Liver (tissue), 8 donors: ENCODE measurements at regions not wholly inside any gene's neighbourhood (a gene's known extent, or its start where the extent isn't known, plus 50 kb on each side); places are given as distances from the start of the nearest gene placed in this dataset.

Source experiments
- DNase-seq: peaks from one replicate; pipeline ENCODE4 v3.0.0-alpha.2; 2017; ENCODE audit warnings: low spot score
- H3K27ac ChIP-seq, 2 donors: one replicate each; pipeline ENCODE4 v1.7.0; 2013; ENCODE audit warnings: inconsistent platforms in 2 of 2, low read length in 2 of 2, control low read depth in 1 of 2, low read depth in 1 of 2, mild to moderate bottlenecking in 1 of 2
- H3K27me3 ChIP-seq, 4 donors: one replicate each; pipeline versions ENCODE4 v1.6.1 to v1.7.0; 2013; ENCODE audit warnings: low read length in 3 of 4, inconsistent platforms in 1 of 4, mild to moderate bottlenecking in 1 of 4, moderate library complexity in 1 of 4; ENCODE audit not compliant: control insufficient read depth in 4 of 4, insufficient read depth in 4 of 4
- H3K36me3 ChIP-seq, 4 donors: one replicate each; pipeline versions ENCODE4 v1.6.1 to v1.7.0; 2013; ENCODE audit warnings: low read length in 3 of 4, mild to moderate bottlenecking in 3 of 4, low read depth in 1 of 4, moderate library complexity in 1 of 4; ENCODE audit not compliant: control insufficient read depth in 4 of 4, insufficient read depth in 3 of 4
- H3K4me1 ChIP-seq, 4 donors: one replicate each; pipeline versions ENCODE4 v1.6.1 to v1.7.0; 2013; ENCODE audit warnings: low read length in 3 of 4, mild to moderate bottlenecking in 3 of 4, moderate library complexity in 1 of 4; ENCODE audit not compliant: control insufficient read depth in 4 of 4, insufficient read depth in 4 of 4
- H3K4me3 ChIP-seq, 3 donors: one replicate each; pipeline versions ENCODE4 v1.6.1 to v1.7.0; 2013; ENCODE audit warnings: low read length in 3 of 3, control low read depth in 1 of 3, low read depth in 1 of 3, mild to moderate bottlenecking in 1 of 3
- H3K9ac ChIP-seq, 2 donors: one replicate each; pipeline ENCODE4 v1.7.0; 2013; ENCODE audit warnings: low read length in 2 of 2, mild to moderate bottlenecking in 2 of 2, moderate library complexity in 2 of 2, control low read depth in 1 of 2, low read depth in 1 of 2
- H3K9me3 ChIP-seq, 4 donors: one replicate each; pipeline versions ENCODE4 v1.6.1 to v1.7.0; 2013; ENCODE audit warnings: low read length in 3 of 4; ENCODE audit not compliant: control insufficient read depth in 4 of 4
- ATF3 ChIP-seq: IDR thresholded peaks from 2 replicates; pipeline ENCODE4 v1.6.1; 2016; ENCODE audit warnings: antibody characterized with exemption
- CTCF ChIP-seq: fragments of 150-350 bp; IDR thresholded peaks from 2 replicates; pipeline ENCODE4 v1.5.1; 2017; ENCODE audit warnings: improper control_type of control experiment, low read depth, low read length; ENCODE audit not compliant: missing input control
- EGR1 ChIP-seq, 2 donors: IDR thresholded peaks; 2 replicates each; pipeline ENCODE4 v1.6.1; 2016 to 2018; ENCODE audit warnings: antibody characterized with exemption in 2 of 2, low read depth in 2 of 2
- FOXA1 ChIP-seq: IDR thresholded peaks from 2 replicates; pipeline ENCODE4 v1.6.1; 2016; ENCODE audit warnings: antibody characterized with exemption
- FOXA2 ChIP-seq: IDR thresholded peaks from 2 replicates; pipeline ENCODE4 v1.6.1; 2016; ENCODE audit warnings: antibody characterized with exemption
- GABPA ChIP-seq, 2 donors: IDR thresholded peaks in 1 of 2; conservative IDR thresholded peaks in 1 of 2; 2 replicates each; pipeline ENCODE4 v1.6.1; 2016; ENCODE audit warnings: antibody characterized with exemption in 2 of 2, mild to moderate bottlenecking in 1 of 2, moderate library complexity in 1 of 2
- HNF4A ChIP-seq, 2 donors: conservative IDR thresholded peaks; 2 replicates each; pipeline ENCODE4 v1.6.1; 2016; ENCODE audit warnings: antibody characterized with exemption in 2 of 2, mild to moderate bottlenecking in 2 of 2
- HNF4G ChIP-seq: IDR thresholded peaks from 2 replicates; pipeline ENCODE4 v1.6.1; 2016; ENCODE audit warnings: antibody characterized with exemption
- JUND ChIP-seq, 2 donors: IDR thresholded peaks; 2 replicates each; pipeline ENCODE4 v1.6.1; 2016; ENCODE audit warnings: antibody characterized with exemption in 2 of 2
- MAX ChIP-seq: IDR thresholded peaks from 2 replicates; pipeline ENCODE4 v1.6.1; 2016; ENCODE audit warnings: antibody characterized with exemption
- NR2F2 ChIP-seq: IDR thresholded peaks from 2 replicates; pipeline ENCODE4 v1.6.1; 2016; ENCODE audit warnings: antibody characterized with exemption
- RAD21 ChIP-seq, 2 donors: IDR thresholded peaks; 2 replicates each; pipeline ENCODE4 v1.6.1; 2016; ENCODE audit warnings: antibody characterized with exemption in 2 of 2, mild to moderate bottlenecking in 2 of 2
- REST ChIP-seq: IDR thresholded peaks from 2 replicates; pipeline ENCODE4 v1.6.1; 2016; ENCODE audit warnings: antibody characterized with exemption, mild to moderate bottlenecking
- RXRA ChIP-seq, 2 donors: IDR thresholded peaks; 2 replicates each; pipeline ENCODE4 v1.6.1; 2017 to 2018; ENCODE audit warnings: antibody characterized with exemption in 2 of 2, mild to moderate bottlenecking in 1 of 2
- SP1 ChIP-seq: IDR thresholded peaks from 2 replicates; pipeline ENCODE4 v1.6.1; 2018; ENCODE audit warnings: antibody characterized with exemption, mild to moderate bottlenecking
- TAF1 ChIP-seq: conservative IDR thresholded peaks from 2 replicates; pipeline ENCODE4 v1.6.1; 2016; ENCODE audit warnings: antibody characterized with exemption, mild to moderate bottlenecking
- YY1 ChIP-seq: IDR thresholded peaks from 2 replicates; pipeline ENCODE4 v1.6.1; 2016; ENCODE audit warnings: antibody characterized with exemption, mild to moderate bottlenecking
- WGBS: extraction: QIAGEN DNeasy Blood & Tissue Kit; methylation state at CpG from one replicate; pipeline ENCODE4 v1.1.7; 2013; 5-methylcytosine and 5-hydroxymethylcytosine counted together
- TF ChIP-seq, protein P1 (sequence below): IDR thresholded peaks from 2 replicates; pipeline ENCODE4 v1.6.1; 2016; ENCODE audit warnings: antibody characterized with exemption
- donor health status: healthy.
- donor health status: healthy.
- donor health status: healthy.
- donor health status: healthy.
- donor health status: healthy.

GRCh38 chr1:212205006-212205405, 80.2 kb upstream of the PPP2R5A start (continued):
- no peak for TF ChIP-seq GABPA (IDR thresholded peaks at IDR 0.05 in 1 of 2, conservative IDR thresholded peaks at IDR 0.05 in 1 of 2)
- TF ChIP-seq FOXA1, result no peak
- TF ChIP-seq SP1, result no peak

DNA sequence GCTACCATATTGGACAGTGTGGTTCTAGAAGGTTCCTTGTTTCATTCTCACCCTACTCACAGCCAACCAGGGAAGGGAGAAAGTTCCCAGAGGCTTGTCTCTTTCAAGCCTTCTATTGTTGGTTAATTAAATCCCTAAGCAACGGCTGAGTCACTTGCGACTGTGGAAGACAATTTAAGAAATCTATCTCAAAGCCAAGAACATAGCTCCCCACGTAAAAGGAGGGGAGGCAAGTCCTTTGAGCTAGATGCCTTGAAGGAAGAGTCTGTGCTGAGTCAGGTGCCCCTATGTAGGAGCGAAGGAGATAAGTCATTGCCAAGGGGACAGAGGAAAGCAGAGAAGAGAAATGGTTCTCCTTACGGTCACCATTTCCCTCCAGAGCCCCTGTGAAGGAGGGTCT, 79.4 kb upstream of the PPP2R5A start:
- H3K27me3 ChIP-seq, result no peaks in the 10 kb centered on the region
- WGBS, result 95% methylated on average over 5 of the region's 5 CpGs
- no peak overlapping the region for H3K9ac ChIP-seq
- no peak overlapping the region for H3K27ac ChIP-seq
- no peak for DNase-seq
- no peaks in the 10 kb centered on the region for H3K9me3 ChIP-seq
- H3K36me3 ChIP-seq, result no peaks in the 10 kb centered on the region
- no peak overlapping the region for H3K4me3 ChIP-seq
- no peak for TF ChIP-seq MAX
- TF ChIP-seq FOXA2, result no peak
- TF ChIP-seq CTCF, result no peak
- TF ChIP-seq GABPA (IDR thresholded peaks at IDR 0.05 in 1 of 2, conservative IDR thresholded peaks at IDR 0.05 in 1 of 2), result no peak
- no peak for TF ChIP-seq TAF1
- no peaks in the 10 kb centered on the region for H3K4me1 ChIP-seq

DNA sequence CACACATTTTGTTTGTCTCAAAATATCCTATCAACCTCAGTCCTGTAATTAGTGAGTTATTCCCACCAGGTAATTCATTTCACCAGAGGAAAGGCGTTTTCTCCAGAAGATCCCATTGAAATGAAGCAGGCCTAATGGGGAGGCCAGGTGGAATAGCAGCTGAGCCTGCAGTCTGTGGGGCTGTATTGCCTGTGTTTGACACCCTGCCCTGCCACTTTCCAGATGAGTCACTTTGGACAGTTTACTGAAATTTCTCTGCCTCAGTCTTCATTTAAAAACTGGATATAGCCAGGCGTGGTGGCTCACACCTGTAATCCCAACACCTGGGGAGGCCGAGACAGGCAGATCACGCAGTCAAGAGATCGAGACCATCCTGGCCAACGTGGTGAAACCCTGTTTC, 78.1 kb upstream of the PPP2R5A start:
- WGBS, result 94% methylated on average over 6 of the region's 6 CpGs
- H3K27me3 ChIP-seq, result no peaks in the 10 kb centered on the region
- peaks cover 0 to under 1% (median 0%) of the 10 kb centered on the region in 4 donors for H3K4me1 ChIP-seq
- DNase-seq, result no peak
- no peaks in the 10 kb centered on the region for H3K36me3 ChIP-seq
- no peak overlapping the region for H3K9ac ChIP-seq
- H3K4me3 ChIP-seq, result no peak overlapping the region
- no peaks in the 10 kb centered on the region for H3K9me3 ChIP-seq
- H3K27ac ChIP-seq, result no peak overlapping the region
- TF ChIP-seq RAD21 (IDR thresholded peaks at IDR 0.05) (no peak), EGR1 (IDR thresholded peaks at IDR 0.05; ENCODE audit: low read depth in 2 of 2) (no peak), REST (no peak), CTCF (no peak), GABPA (IDR thresholded peaks at IDR 0.05 in 1 of 2, conservative IDR thresholded peaks at IDR 0.05 in 1 of 2) (no peak), FOXA2 (no peak), FOXA1 (no peak), ATF3 (no peak), TAF1 (no peak), HNF4G (no peak), NR2F2 (no peak), RXRA (IDR thresholded peaks at IDR 0.05) (no peak), YY1 (no peak), SP1 (no peak), HNF4A (conservative IDR thresholded peaks at IDR 0.05) (no peak), MAX (no peak), JUND (IDR thresholded peaks at IDR 0.05) (no peak)
- TF ChIP-seq, protein P1, sequence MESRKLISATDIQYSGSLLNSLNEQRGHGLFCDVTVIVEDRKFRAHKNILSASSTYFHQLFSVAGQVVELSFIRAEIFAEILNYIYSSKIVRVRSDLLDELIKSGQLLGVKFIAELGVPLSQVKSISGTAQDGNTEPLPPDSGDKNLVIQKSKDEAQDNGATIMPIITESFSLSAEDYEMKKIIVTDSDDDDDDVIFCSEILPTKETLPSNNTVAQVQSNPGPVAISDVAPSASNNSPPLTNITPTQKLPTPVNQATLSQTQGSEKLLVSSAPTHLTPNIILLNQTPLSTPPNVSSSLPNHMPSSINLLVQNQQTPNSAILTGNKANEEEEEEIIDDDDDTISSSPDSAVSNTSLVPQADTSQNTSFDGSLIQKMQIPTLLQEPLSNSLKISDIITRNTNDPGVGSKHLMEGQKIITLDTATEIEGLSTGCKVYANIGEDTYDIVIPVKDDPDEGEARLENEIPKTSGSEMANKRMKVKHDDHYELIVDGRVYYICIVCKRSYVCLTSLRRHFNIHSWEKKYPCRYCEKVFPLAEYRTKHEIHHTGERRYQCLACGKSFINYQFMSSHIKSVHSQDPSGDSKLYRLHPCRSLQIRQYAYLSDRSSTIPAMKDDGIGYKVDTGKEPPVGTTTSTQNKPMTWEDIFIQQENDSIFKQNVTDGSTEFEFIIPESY, result no peak
